Psoas muscle (tissue), 7 donors: ENCODE measurements at regions not wholly inside any gene's neighbourhood (a gene's known extent, or its start where the extent isn't known, plus 50 kb on each side); places are given as distances from the start of the nearest gene placed in this dataset.

ENCODE experiments used
- ATAC-seq, 4 donors: fragments of 200-7000 bp; cut with Tn5 transposase; one replicate each; pipeline ENCODE4 v1.9.1; 2020; ENCODE audit warnings: moderate library complexity in 3 of 4, mild to moderate bottlenecking in 2 of 4
- DNase-seq, 2 donors: peaks; one replicate each; pipeline ENCODE4 v3.0.0-alpha.2; 2020
- H3K27ac ChIP-seq: fragments of 200-600 bp; one replicate; pipeline ENCODE4 v1.8.0; 2022
- H3K27me3 ChIP-seq, 3 donors: fragments of 200-600 bp in 1 of 3; one replicate each; pipeline versions ENCODE4 v1.6.1 to v1.8.0; 2013 to 2022; ENCODE audit warnings: low read length in 2 of 3, mild to moderate bottlenecking in 2 of 3, moderate library complexity in 1 of 3; ENCODE audit not compliant: insufficient read depth in 3 of 3
- H3K36me3 ChIP-seq, 2 donors: fragments of 200-600 bp in 1 of 2; one replicate each; pipeline versions ENCODE4 v1.6.1 to v1.8.0; 2013 to 2022; ENCODE audit warnings: low read depth in 1 of 2, mild to moderate bottlenecking in 1 of 2, moderate library complexity in 1 of 2; ENCODE audit not compliant: insufficient read depth in 1 of 2
- H3K4me1 ChIP-seq: fragments of 200-600 bp; one replicate; pipeline ENCODE4 v1.8.0; 2022
- H3K4me3 ChIP-seq: fragments of 200-600 bp; one replicate; pipeline ENCODE4 v1.8.0; 2022; ENCODE audit warnings: mild to moderate bottlenecking
- H3K9me3 ChIP-seq: fragments of 200-600 bp; one replicate; pipeline ENCODE4 v1.8.0; 2022
- CTCF ChIP-seq: fragments of 200-600 bp; IDR thresholded peaks from one replicate; pipeline ENCODE4 v1.8.0; 2022; ENCODE audit warnings: antibody characterized with exemption
- WGBS, 3 donors: extraction: QIAGEN DNeasy Blood & Tissue Kit; methylation state at CpG; one replicate each; pipeline versions ENCODE4 v1.1.6 to v1.1.7; 2013; 5-methylcytosine and 5-hydroxymethylcytosine counted together
- intact Hi-C, 2 donors: fragments of 100-400 bp; cut with DNase I; formaldehyde crosslinking; loops; one replicate each; pipeline versions ENCODE4 v1.11.0 to v1.14.2; 2022
- donor health status: healthy with polysubstance abuse.
- donor health status: DM: no; HTN: no; CAD: no; lungs with moderate emphysema.
- donor health status: Bipolar disorder and iron deficiency.
- donor health status: healthy.
- donor health status: DM: yes; HTN: yes; CAD: no.
- donor health status: DM: no; HTN: no; CAD: no.
- donor health status: DM: yes; HTN: yes; CAD: no.

GRCh38 chr10:44806950-44807349 lies 104.2 kb upstream of the TMEM72 start:
- Histone ChIP-seq H3K4me1 (peaks cover 4% of the 10 kb centered on the region), H3K4me3 (no peak overlapping the region), H3K9me3 (no peaks in the 10 kb centered on the region), H3K27ac (no peak overlapping the region), H3K36me3 (no peaks in the 10 kb centered on the region), H3K27me3 (no peaks in the 10 kb centered on the region)
- intact Hi-C loops: no loop called here
- TF ChIP-seq CTCF: no peak
- DNase-seq (no peak), ATAC-seq (no peak)
- WGBS, 3 donors: 6 to 12% (median 10%) methylated on average over 3 of the region's 3 CpGs

- intact Hi-C loops: no loop called here
- Histone ChIP-seq H3K36me3 (no peaks in the 10 kb centered on the region), H3K9me3 (no peaks in the 10 kb centered on the region), H3K27ac (no peak overlapping the region), H3K4me1 (peaks cover 4% of the 10 kb centered on the region), H3K4me3 (no peak overlapping the region), H3K27me3 (no peaks in the 10 kb centered on the region)
- ATAC-seq: no peak
- DNase-seq: no peak
- TF ChIP-seq CTCF: no peak
Observed at GRCh38 chr10:44807451-44807850, 103.7 kb upstream of the TMEM72 start.

- no peak for ATAC-seq
Observed at GRCh38 chr10:44809647-44810046, 101.5 kb upstream of the TMEM72 start.

GRCh38 chr10:44811072-44811471 lies 100.1 kb upstream of the TMEM72 start:
- Histone ChIP-seq H3K4me1 (peaks cover 4% of the 10 kb centered on the region), H3K36me3 (no peaks in the 10 kb centered on the region), H3K9me3 (no peaks in the 10 kb centered on the region), H3K27ac (no peak overlapping the region), H3K27me3 (no peaks in the 10 kb centered on the region), H3K4me3 (no peak overlapping the region)
- 21 to 35% (median 34%) methylated on average over 3 of the region's 3 CpGs for WGBS, 3 donors
- intact Hi-C loops: no loop called here
- no peak for ATAC-seq
- TF ChIP-seq CTCF: no peak
- DNase-seq: no peak

More at GRCh38 chr10:44809647-44810046, 101.5 kb upstream of the TMEM72 start:
- Histone ChIP-seq H3K4me1 (peaks cover 4% of the 10 kb centered on the region), H3K36me3 (no peaks in the 10 kb centered on the region), H3K27me3 (no peaks in the 10 kb centered on the region), H3K27ac (no peak overlapping the region), H3K9me3 (no peaks in the 10 kb centered on the region), H3K4me3 (no peak overlapping the region)
- intact Hi-C loops: no loop called here
- no peak for DNase-seq
- no peak for TF ChIP-seq CTCF

- ATAC-seq: no peak
- no peaks in the 10 kb centered on the region for H3K9me3 ChIP-seq
- no peaks in the 10 kb centered on the region for H3K27me3 ChIP-seq
- no peak overlapping the region for H3K27ac ChIP-seq
- WGBS, 3 donors: 93 to 97% (median 96%) methylated on average over 3 of the region's 3 CpGs
- no peaks in the 10 kb centered on the region for H3K36me3 ChIP-seq
- no peak for DNase-seq
- TF ChIP-seq CTCF: no peak
- intact Hi-C loops: no loop called here
- H3K4me3 ChIP-seq: no peak overlapping the region
- no peaks in the 10 kb centered on the region for H3K4me1 ChIP-seq
Observed at GRCh38 chr10:44813201-44813600, 97.9 kb upstream of the TMEM72 start.
